ENCODE measurements at regions not wholly inside any gene's neighbourhood (a gene's known extent, or its start where the extent isn't known, plus 50 kb on each side); places are given as distances from the start of the nearest gene placed in this dataset.

DNA sequence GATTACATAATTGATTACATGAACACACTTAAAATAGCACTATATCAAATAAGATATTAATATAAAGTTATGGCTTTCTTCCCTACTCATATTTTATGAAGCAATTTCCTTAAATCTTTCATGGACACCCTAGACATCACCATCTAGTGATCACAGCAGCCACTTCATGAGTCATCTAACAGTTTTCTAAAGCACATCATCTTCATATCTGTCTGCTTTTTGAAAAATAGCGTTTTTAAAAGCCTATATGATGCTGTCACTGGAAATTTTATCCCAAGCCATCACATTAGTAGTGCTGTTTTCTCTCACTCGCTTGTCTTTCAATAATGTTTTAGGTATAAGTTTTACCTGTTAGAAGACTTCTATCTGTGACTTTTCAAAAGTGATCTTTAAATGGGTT, 326.1 kb downstream of the SLITRK6 start:
- BruUV-seq (replicated peaks): no TSS peak
- DNase-seq (ENCODE audit: low spot score): no peak
- intact Hi-C loops (cut with micrococcal nuclease; ENCODE audit: unreplicated experiment): no loop called here
- ChIA-PET POLR2A (ENCODE audit: low non-redundant PET) (no interaction called here), CTCF (no interaction called here)
- Histone ChIP-seq H3K27me3 (replicated peaks; ENCODE audit: insufficient read depth, low read depth, low read length, poor library complexity) (no peaks in the 10 kb centered on the region), H3K27ac (ENCODE audit: low read depth, low read length, poor library complexity, severe bottlenecking) (no peak overlapping the region), H3K9me3 (ENCODE audit: low read depth, low read length, poor library complexity, severe bottlenecking) (no peaks in the 10 kb centered on the region), H3K36me3 (ENCODE audit: insufficient read depth, low read length, poor library complexity, severe bottlenecking) (no peaks in the 10 kb centered on the region), H3K4me1 (ENCODE audit: insufficient read depth, low read length, poor library complexity, severe bottlenecking) (no peaks in the 10 kb centered on the region), H3K4me3 (ENCODE audit: low read depth, low read length, poor library complexity, severe bottlenecking) (no peak overlapping the region)
- TF ChIP-seq, protein P1, sequence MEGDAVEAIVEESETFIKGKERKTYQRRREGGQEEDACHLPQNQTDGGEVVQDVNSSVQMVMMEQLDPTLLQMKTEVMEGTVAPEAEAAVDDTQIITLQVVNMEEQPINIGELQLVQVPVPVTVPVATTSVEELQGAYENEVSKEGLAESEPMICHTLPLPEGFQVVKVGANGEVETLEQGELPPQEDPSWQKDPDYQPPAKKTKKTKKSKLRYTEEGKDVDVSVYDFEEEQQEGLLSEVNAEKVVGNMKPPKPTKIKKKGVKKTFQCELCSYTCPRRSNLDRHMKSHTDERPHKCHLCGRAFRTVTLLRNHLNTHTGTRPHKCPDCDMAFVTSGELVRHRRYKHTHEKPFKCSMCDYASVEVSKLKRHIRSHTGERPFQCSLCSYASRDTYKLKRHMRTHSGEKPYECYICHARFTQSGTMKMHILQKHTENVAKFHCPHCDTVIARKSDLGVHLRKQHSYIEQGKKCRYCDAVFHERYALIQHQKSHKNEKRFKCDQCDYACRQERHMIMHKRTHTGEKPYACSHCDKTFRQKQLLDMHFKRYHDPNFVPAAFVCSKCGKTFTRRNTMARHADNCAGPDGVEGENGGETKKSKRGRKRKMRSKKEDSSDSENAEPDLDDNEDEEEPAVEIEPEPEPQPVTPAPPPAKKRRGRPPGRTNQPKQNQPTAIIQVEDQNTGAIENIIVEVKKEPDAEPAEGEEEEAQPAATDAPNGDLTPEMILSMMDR (conservative IDR thresholded peaks at IDR 0.05; ENCODE audit: low read depth, low read length): no peak
- TF ChIP-seq EZH2 (IDR thresholded peaks at IDR 0.05; ENCODE audit: borderline replicate concordance, low read depth, low read length, poor library complexity, severe bottlenecking): no peak

DNA sequence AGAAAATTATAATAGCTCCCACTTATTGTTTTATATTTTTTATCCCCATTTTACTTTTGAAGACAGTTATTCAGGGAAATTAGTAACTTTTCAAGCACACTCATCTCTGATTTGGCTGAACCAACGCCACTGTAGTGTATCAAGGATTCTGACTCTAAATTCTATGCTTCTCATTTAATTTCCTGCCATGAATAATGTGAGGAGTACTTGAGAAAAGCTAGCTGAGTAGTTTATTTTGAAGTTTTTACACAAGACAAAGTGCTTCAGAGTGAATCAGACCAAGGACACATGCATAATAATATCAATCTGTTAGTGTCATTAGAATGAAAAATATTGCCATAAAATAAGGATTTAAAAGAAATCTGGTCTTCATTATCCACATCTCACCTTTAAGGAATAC, 329.9 kb downstream of the SLITRK6 start:
- no peak overlapping the region for H3K4me3 ChIP-seq (ENCODE audit: low read depth, low read length, poor library complexity, severe bottlenecking)
- H3K36me3 ChIP-seq (ENCODE audit: insufficient read depth, low read length, poor library complexity, severe bottlenecking): no peaks in the 10 kb centered on the region
- intact Hi-C loops (cut with micrococcal nuclease; ENCODE audit: unreplicated experiment): no loop called here
- no peak overlapping the region for H3K27ac ChIP-seq (ENCODE audit: low read depth, low read length, poor library complexity, severe bottlenecking)
- no TSS peak for BruUV-seq (replicated peaks)
- no peaks in the 10 kb centered on the region for H3K27me3 ChIP-seq (replicated peaks; ENCODE audit: insufficient read depth, low read depth, low read length, poor library complexity)
- H3K4me1 ChIP-seq (ENCODE audit: insufficient read depth, low read length, poor library complexity, severe bottlenecking): no peaks in the 10 kb centered on the region
- POLR2A ChIA-PET (ENCODE audit: low non-redundant PET): no interaction called here
- no peak for TF ChIP-seq EZH2 (IDR thresholded peaks at IDR 0.05; ENCODE audit: borderline replicate concordance, low read depth, low read length, poor library complexity, severe bottlenecking)
- TF ChIP-seq, protein P1 (conservative IDR thresholded peaks at IDR 0.05; ENCODE audit: low read depth, low read length): no peak
- CTCF ChIA-PET: no interaction called here
- H3K9me3 ChIP-seq (ENCODE audit: low read depth, low read length, poor library complexity, severe bottlenecking): no peaks in the 10 kb centered on the region
- DNase-seq (ENCODE audit: low spot score): no peak

DNA sequence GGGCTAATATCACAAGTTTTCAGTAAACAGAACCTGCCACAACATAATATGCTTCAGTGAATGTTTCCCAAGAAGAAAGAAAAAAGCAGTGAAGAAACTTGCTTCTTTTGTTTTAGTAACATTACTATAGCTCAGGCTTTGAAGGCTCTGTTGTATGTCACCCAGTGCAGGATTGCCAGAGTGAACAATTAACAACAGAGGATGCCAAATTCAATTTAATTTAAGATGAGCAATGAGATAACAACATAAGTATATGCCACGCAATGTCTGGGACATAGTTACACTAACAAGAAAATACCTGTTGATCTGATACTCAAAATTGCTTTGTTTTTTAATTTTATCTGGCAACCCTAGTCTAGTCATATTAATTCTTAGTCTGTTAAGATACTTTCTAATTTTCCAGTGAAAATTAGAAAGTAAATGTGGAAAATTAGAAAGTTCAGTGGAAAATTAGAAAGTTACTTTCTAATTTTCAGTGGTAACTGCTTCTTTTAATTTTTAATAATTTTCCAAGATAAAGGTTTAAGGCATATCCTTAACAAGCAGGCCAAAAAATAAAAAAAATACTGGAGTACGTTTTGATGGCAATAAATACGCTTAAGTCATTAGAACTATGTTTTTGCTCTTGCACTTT, 336.3 kb downstream of the SLITRK6 start:
- intact Hi-C loops (cut with micrococcal nuclease; ENCODE audit: unreplicated experiment): no loop called here
- no peak for DNase-seq (ENCODE audit: low spot score)
- Histone ChIP-seq H3K36me3 (ENCODE audit: insufficient read depth, low read length, poor library complexity, severe bottlenecking) (no peaks in the 10 kb centered on the region), H3K4me1 (ENCODE audit: insufficient read depth, low read length, poor library complexity, severe bottlenecking) (peaks cover 6% of the 10 kb centered on the region), H3K9me3 (ENCODE audit: low read depth, low read length, poor library complexity, severe bottlenecking) (no peaks in the 10 kb centered on the region), H3K4me3 (ENCODE audit: low read depth, low read length, poor library complexity, severe bottlenecking) (no peak overlapping the region), H3K27me3 (replicated peaks; ENCODE audit: insufficient read depth, low read depth, low read length, poor library complexity) (no peaks in the 10 kb centered on the region), H3K27ac (ENCODE audit: low read depth, low read length, poor library complexity, severe bottlenecking) (no peak overlapping the region)
- TF ChIP-seq EZH2 (IDR thresholded peaks at IDR 0.05; ENCODE audit: borderline replicate concordance, low read depth, low read length, poor library complexity, severe bottlenecking): no peak
- ChIA-PET CTCF (no interaction called here), POLR2A (ENCODE audit: low non-redundant PET) (no interaction called here)
- no TSS peak for BruUV-seq (replicated peaks)

DNA sequence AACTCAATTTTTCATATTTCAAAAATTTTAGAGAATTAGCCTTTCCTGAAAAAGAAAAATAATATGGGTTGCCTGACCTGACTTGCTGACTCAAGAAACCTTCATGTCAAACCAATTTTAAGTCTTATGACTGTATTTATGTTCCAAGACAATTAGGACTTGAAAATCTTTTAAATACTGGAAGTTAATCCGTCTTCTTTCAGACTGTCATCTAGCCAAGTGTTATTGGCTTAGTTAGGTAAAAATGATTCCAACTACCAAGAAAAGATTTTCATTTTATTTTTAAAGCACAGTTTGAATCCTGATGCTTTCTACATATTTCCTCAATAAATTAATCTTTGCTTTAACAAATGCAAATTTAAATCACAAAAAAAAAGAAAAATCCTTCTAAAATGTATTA, 337.6 kb downstream of the SLITRK6 start:
- no TSS peak for BruUV-seq (replicated peaks)
- intact Hi-C loops (cut with micrococcal nuclease; ENCODE audit: unreplicated experiment): no loop called here
- Histone ChIP-seq H3K4me3 (ENCODE audit: low read depth, low read length, poor library complexity, severe bottlenecking) (no peak overlapping the region), H3K9me3 (ENCODE audit: low read depth, low read length, poor library complexity, severe bottlenecking) (peaks cover 10% of the 10 kb centered on the region), H3K27ac (ENCODE audit: low read depth, low read length, poor library complexity, severe bottlenecking) (no peak overlapping the region), H3K36me3 (ENCODE audit: insufficient read depth, low read length, poor library complexity, severe bottlenecking) (no peaks in the 10 kb centered on the region), H3K27me3 (replicated peaks; ENCODE audit: insufficient read depth, low read depth, low read length, poor library complexity) (no peaks in the 10 kb centered on the region), H3K4me1 (ENCODE audit: insufficient read depth, low read length, poor library complexity, severe bottlenecking) (peaks cover 6% of the 10 kb centered on the region)
- CTCF ChIA-PET: no interaction called here
- peak; percentile 7 for DNase-seq (ENCODE audit: low spot score)
- POLR2A ChIA-PET (ENCODE audit: low non-redundant PET): no interaction called here
- no peak for TF ChIP-seq EZH2 (IDR thresholded peaks at IDR 0.05; ENCODE audit: borderline replicate concordance, low read depth, low read length, poor library complexity, severe bottlenecking)
- TF ChIP-seq, protein P1 (conservative IDR thresholded peaks at IDR 0.05; ENCODE audit: low read depth, low read length): no peak
